Testis (tissue), 2 donors: ENCODE measurements at regions not wholly inside any gene's neighbourhood (a gene's known extent, or its start where the extent isn't known, plus 50 kb on each side); places are given as distances from the start of the nearest gene placed in this dataset.
A peak's percentile ranks its signal among the peaks of the same experiment; 100 is the strongest.

Source experiments
- DNase-seq: peaks from one replicate; pipeline ENCODE4 v3.0.0-alpha.2; 2019
- H3K27ac ChIP-seq, 2 donors: fragments of 200-600 bp; sonication (generic); one replicate each; pipeline ENCODE4 v1.5.1; 2019
- H3K27me3 ChIP-seq: fragments of 200-600 bp; sonication (generic); one replicate; pipeline ENCODE4 v1.5.1; 2019
- H3K36me3 ChIP-seq: fragments of 200-600 bp; sonication (generic); one replicate; pipeline ENCODE4 v1.5.1; 2017; ENCODE audit warnings: low read depth; ENCODE audit errors: missing control alignments
- H3K4me1 ChIP-seq: fragments of 200-600 bp; sonication (generic); one replicate; pipeline ENCODE4 v1.5.1; 2019
- H3K4me3 ChIP-seq, 2 donors: fragments of 200-600 bp; sonication (generic); one replicate each; pipeline ENCODE4 v1.5.1; 2017 to 2019
- H3K9me3 ChIP-seq: fragments of 200-600 bp; sonication (generic); one replicate; pipeline ENCODE4 v1.5.1; 2017
- POLR2A ChIP-seq: fragments of 450-650 bp; IDR thresholded peaks from one replicate; pipeline ENCODE4 v1.6.1; 2017; ENCODE audit warnings: antibody characterized with exemption, mild to moderate bottlenecking, moderate library complexity
- WGBS, 2 donors: methylation state at CpG; one replicate each; pipeline ENCODE4 v1.1.5; 2018; 5-methylcytosine and 5-hydroxymethylcytosine counted together
- intact Hi-C: fragments of 100-400 bp; cut with DNase I; formaldehyde crosslinking; loops from one replicate; pipeline ENCODE4 v1.15.1; 2023; ENCODE audit warnings: low total_unique reads
- TF ChIP-seq, protein P1 (sequence below), 3 experiments: fragments of 450-650 bp in 2 of 3; fragments of 200-600 bp in 1 of 3; sonication (generic) in 1 of 3; IDR thresholded peaks; one replicate each; pipeline ENCODE4 v1.5.1; 2016 to 2019; ENCODE audit warnings: antibody characterized with exemption in 3 of 3, mild to moderate bottlenecking in 2 of 3, moderate library complexity in 1 of 3

DNA sequence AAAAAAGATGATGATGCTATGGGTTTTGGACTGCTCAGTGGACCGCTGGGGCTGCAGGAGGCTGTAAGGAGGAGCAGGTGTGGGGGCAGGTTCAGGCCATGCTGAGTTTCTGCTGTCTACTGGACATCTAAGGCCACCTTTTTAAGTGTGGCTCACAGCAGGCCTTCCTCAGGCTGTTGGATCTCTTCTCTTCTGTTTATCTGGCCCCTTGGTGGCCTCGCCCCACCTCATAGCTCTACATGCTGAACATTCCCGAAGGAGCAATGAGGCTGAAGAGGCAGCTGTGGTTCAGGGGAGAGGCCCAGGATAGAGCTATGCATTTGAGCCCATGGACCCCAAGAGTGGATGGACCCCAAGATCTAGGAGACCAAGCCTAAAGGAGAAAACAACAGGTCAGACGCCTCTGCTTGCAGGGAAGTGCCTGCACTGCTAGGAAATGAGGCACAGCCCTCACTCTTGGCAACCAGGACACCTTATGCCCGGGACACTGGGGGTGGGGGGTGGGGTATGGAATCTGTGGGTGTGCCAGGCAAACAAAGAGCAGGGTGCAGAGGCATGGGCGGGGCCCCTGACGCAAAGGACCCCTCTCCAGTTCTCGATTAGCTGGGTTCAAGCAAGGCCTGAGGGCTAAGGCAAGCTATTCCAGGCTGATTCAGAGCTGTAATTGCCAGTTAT, 168.9 kb downstream of the BCOR start:
- intact Hi-C loops = no loop called here
- 84 to 91% methylated on average over 5 to 6 of the region's 8 CpGs for WGBS, 2 donors
- DNase-seq = no peak
- Histone ChIP-seq H3K27ac (no peak overlapping the region), H3K4me1 (no peaks in the 10 kb centered on the region), H3K9me3 (no peaks in the 10 kb centered on the region), H3K4me3 (no peak overlapping the region), H3K36me3 (no peaks in the 10 kb centered on the region), H3K27me3 (no peaks in the 10 kb centered on the region)
- TF ChIP-seq, protein P1, sequence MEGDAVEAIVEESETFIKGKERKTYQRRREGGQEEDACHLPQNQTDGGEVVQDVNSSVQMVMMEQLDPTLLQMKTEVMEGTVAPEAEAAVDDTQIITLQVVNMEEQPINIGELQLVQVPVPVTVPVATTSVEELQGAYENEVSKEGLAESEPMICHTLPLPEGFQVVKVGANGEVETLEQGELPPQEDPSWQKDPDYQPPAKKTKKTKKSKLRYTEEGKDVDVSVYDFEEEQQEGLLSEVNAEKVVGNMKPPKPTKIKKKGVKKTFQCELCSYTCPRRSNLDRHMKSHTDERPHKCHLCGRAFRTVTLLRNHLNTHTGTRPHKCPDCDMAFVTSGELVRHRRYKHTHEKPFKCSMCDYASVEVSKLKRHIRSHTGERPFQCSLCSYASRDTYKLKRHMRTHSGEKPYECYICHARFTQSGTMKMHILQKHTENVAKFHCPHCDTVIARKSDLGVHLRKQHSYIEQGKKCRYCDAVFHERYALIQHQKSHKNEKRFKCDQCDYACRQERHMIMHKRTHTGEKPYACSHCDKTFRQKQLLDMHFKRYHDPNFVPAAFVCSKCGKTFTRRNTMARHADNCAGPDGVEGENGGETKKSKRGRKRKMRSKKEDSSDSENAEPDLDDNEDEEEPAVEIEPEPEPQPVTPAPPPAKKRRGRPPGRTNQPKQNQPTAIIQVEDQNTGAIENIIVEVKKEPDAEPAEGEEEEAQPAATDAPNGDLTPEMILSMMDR (IDR thresholded peaks at IDR 0.05) = no peak
- no peak for TF ChIP-seq POLR2A

DNA sequence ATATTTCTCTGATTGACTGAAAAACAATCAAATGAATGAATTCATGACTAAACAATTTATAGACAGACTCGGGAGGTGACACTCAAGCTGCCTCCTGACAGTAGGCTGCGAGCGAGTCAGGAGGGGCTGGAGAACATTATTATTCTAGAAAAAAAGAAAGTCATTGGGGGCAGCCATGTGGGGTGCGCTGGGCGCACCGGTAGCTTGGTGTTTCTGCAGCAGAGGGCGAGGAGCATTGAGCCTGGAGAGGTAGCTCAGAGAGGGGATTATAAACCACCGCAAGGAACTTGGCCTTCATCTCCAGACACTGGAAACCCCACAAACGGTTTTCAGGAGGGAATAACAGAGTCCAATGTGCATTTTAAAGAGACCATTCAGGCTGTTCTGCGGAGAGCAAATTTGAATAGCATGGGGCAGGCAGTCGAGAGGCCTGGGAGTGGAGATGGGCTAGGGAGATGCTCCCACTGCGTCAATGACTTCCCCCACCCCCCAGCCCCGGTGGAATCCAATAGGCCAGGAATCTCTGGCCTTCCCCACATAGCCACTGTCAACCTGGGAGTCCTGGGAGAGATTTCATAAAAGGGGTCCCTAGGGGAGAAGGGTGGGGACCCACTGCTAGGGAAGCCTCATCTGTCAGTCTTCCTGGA, 168.3 kb downstream of the BCOR start:
- TF ChIP-seq POLR2A = no peak
- TF ChIP-seq, protein P1 (IDR thresholded peaks at IDR 0.05) = no peak
- no peak overlapping the region for H3K4me3 ChIP-seq
- H3K27me3 ChIP-seq = no peaks in the 10 kb centered on the region
- H3K27ac ChIP-seq = no peak overlapping the region
- WGBS, 2 donors = 87 to 97% methylated on average over 8 to 12 of the region's 13 CpGs
- no peaks in the 10 kb centered on the region for H3K4me1 ChIP-seq
- intact Hi-C loops = no loop called here
- DNase-seq = no peak
- no peaks in the 10 kb centered on the region for H3K36me3 ChIP-seq
- no peaks in the 10 kb centered on the region for H3K9me3 ChIP-seq

DNA sequence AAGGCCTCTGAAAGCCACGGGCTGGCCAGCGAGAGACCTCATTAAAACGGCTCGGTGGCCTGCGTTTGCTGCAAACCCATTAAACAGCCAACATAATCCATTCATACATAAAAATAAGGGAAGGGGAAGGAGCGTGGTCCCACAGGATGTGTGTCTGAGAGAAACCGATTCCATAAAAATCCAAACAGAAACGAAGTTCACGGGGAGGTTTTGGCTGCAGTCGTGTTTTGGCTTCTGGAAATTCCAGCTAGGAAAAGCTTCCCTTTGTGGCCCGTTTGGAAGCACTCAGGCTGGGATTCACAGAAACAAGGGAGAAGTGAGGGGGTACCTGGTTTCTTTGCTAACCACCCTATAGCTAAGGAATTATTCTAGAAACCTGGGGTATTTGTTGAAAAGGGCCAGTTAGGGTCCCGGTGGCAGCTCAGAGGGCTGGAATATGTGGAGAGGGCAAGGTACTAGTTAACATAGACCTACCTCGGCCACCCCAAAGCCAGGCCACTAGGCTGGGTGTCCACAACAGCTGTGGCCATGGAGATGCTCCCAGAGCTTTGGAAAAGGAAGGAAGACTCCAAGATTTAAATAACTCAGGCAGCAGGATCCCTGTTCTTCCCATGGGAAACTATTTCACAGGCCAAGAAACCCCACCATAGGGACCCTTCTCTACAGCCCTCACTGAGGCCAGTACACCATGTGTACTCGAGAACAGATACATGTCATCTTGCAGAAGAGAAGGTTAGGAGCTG, 166.8 kb downstream of the BCOR start:
- Histone ChIP-seq H3K9me3 (no peaks in the 10 kb centered on the region), H3K27me3 (no peaks in the 10 kb centered on the region), H3K36me3 (no peaks in the 10 kb centered on the region), H3K4me3 (no peak overlapping the region), H3K27ac (peak overlapping the region in 1 of 2 donors; percentile 68), H3K4me1 (no peaks in the 10 kb centered on the region)
- DNase-seq = peak; percentile 18
- WGBS, 2 donors = 43 to 48% methylated on average over 9 to 14 of the region's 14 CpGs
- TF ChIP-seq POLR2A = no peak
- TF ChIP-seq, protein P1 (IDR thresholded peaks at IDR 0.05) = no peak
- intact Hi-C loops = no loop called here

DNA sequence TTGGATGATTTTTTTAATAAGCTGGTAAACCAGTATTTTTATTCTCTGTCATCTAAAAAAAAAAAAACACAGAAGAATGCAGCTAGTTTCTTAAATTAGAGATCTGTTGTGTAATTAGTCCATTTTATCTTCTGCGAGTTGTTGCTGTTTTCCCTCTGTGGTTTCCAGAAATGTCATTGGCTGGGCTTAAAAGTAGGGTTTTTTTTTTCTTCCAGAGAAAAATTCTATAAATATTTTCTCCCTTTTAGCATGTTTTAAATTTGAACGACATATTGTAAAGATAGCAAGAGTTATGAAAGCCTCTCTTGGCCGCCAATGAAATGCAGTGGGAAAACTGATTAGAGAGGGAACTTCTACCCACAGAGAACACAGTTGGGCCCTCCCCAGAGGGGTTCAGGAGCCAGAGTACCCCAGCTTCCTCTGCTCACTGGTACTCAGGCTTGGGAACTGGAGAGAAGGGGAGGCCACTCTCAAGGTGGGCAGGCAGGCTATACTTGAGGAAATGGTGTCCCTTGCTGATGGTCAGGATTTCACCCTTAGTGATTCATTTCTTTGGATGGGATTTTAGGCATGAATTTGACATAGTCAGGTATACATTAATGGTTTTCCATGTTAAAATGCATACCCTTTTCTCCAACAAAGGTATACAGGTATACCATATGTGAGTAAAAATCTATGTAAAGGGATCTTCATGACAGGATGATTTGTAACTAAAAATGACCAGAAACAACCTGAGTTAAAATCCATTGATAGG, 166.1 kb downstream of the BCOR start:
- Histone ChIP-seq H3K4me3 (no peak overlapping the region), H3K27ac (peak overlapping the region in 1 of 2 donors; percentile 68), H3K4me1 (no peaks in the 10 kb centered on the region), H3K9me3 (no peaks in the 10 kb centered on the region), H3K36me3 (no peaks in the 10 kb centered on the region), H3K27me3 (no peaks in the 10 kb centered on the region)
- WGBS, 2 donors = 47 to 64% methylated on average over 3 of the region's 3 CpGs
- DNase-seq = no peak
- TF ChIP-seq POLR2A = no peak
- TF ChIP-seq, protein P1 (IDR thresholded peaks at IDR 0.05) = no peak
- intact Hi-C loops = no loop called here
